Right ventricle myocardium superior (tissue), 1 donor: ENCODE measurements at regions not wholly inside any gene's neighbourhood (a gene's known extent, or its start where the extent isn't known, plus 50 kb on each side); places are given as distances from the start of the nearest gene placed in this dataset.
"Not testable (repeated sequence)": the region's sequence is repeated elsewhere in the genome, so short reads cannot be mapped to it uniquely, and the experiment has no call there.

Source experiments
- ATAC-seq: fragments of 200-7000 bp; cut with Tn5 transposase; one replicate; pipeline ENCODE4 v1.9.1; 2020; ENCODE audit warnings: mild to moderate bottlenecking; ENCODE audit not compliant: poor library complexity
- DNase-seq: peaks from one replicate; pipeline ENCODE4 v3.0.0-alpha.2; 2020
- intact Hi-C: fragments of 100-400 bp; cut with DNase I; formaldehyde crosslinking; loops from one replicate; pipeline ENCODE4 v1.11.2; 2022
- donor health status: DM: no; HTN: yes; CAD: no; lungs with severe emphysema.

- DNase-seq (no peak), ATAC-seq (no peak)
- intact Hi-C loops, result no loop called here
These were observed 237.8 kb upstream of the ARSJ start for GRCh38 chr4:114217150-114217817.

DNA sequence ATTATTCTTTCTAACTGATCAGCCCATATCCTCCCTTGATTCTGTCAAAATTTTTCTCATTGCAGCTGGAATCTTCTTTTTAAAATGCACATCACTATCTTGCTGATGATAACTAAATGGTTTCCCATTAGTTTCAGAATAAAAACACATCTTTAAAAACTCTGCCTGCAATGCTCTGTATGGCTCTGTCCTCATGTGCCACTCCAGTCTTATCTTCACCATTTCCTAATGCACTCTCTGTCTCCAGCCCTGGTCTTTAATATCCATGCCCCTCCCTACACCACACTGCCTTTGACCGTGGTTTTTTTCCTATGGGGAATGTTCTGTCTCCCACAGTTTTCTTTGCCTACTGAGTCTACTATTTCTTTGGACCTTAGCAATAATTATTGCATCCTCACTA, 244.1 kb upstream of the ARSJ start:
- no peak for ATAC-seq
- intact Hi-C loops, result no loop called here
- DNase-seq, result no peak

DNA sequence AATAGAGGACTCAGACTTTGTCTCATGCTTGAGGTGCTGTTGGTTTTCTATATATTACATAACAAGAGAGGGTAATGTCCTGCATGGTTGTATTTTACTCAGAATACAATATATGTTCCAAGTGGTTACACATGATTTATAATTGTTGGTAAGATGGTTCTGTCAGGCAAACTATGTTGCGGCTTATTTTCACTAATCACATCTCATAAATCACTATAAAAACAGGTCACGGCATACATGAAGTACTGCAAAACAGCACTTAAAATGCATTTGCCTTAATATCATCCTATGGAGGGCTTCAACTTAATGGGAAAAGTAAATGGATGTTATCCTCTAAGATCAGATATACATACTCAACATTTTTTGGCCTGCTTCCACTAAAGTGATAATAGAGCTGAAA, 246.0 kb upstream of the ARSJ start:
- intact Hi-C loops, result no loop called here
- no peak for DNase-seq
- no peak for ATAC-seq

GRCh38 chr4:114226179-114226578, 246.7 kb upstream of the ARSJ start:
- ATAC-seq (no peak), DNase-seq (no peak)
- intact Hi-C loops, result no loop called here

DNA sequence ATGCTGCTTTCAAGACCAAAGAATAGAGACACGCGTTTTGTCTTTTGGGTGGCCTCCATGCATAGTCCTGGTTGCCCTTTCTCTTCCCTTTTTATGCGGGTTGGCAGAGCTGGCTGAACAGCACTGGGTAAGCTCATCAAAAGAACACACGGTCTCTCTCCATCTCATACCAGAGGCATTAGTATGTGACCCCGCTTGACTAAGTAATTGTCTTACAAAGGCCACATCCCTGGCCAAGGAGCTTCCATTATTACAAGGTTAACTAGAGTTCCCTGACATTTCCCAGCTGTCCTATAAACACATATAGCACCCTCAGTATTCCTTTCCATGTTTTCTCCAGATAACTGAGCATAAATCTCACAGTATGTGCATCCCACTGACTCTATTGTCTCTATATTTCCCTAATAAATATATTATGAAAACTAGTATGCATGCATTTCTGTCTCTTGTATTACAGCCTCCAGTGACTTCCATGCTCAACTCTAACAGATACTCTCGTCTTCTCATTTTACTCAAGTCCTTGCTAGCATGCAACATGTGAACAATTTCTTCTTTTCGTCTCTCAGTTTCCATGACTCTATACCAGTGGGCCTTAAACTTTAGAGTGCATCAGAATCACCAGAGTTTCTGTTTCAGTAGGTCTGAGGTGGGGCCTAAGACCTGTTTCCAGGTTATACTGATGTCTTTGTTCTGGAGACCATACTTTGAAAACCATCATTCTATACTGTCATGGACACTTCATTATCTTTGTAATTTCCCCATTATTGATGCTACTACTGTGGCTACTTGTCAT, 247.7 kb upstream of the ARSJ start:
- intact Hi-C loops, result no loop called here
- DNase-seq, result no peak
- ATAC-seq, result no peak

DNA sequence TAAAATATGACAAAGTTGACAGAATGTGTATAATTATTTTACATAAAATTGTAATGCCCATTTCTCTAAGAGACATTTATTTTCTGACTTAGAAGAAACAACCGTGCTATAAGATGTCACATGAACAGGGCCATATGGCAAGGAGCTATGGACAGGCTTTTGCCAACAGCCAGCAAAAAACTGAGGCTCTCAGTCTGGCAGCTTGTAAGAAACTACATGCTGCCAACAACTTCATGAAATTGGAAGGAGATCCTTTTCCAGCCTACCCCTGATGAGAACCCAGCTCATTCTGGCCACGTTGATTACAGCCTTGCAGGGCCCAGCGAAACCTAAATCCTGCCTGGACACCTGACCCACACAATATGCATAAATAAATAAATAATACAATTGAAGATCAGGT, 250.3 kb upstream of the ARSJ start:
- intact Hi-C loops, result no loop called here
- ATAC-seq (no peak), DNase-seq (no peak)

DNA sequence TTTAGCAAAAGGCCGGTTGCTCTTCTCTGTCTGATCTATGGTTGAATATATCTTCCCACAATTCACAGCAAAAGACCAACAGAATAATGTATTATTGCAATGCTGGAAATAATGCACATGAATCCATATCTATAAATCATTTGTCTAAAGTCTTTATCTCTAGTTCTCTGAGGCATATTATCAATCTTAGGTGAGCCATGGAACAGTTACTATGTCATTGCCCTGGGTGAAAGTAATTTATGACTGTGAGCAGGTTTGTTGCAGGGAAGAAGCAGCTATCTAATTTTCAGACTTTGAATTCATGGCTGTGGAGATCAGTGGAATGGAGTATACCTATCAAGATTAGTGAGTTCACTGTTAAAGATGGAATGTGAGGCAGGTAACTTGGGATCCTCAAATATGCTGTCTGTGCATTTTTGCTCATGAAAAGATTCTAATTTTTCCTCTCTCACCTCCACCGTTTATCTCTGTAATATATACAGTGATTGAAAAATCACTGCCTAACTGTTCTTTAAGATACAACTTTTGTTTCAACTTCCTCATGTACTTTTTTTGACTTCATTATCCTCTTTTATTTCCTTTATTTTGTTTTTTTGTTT, 256.8 kb upstream of the ARSJ start:
- ATAC-seq, result no peak
- intact Hi-C loops, result no loop called here
- no peak for DNase-seq

- DNase-seq (no peak), ATAC-seq (no peak)
- intact Hi-C loops, result no loop called here
These were observed 258.6 kb upstream of the ARSJ start for GRCh38 chr4:114237997-114238396.

DNA sequence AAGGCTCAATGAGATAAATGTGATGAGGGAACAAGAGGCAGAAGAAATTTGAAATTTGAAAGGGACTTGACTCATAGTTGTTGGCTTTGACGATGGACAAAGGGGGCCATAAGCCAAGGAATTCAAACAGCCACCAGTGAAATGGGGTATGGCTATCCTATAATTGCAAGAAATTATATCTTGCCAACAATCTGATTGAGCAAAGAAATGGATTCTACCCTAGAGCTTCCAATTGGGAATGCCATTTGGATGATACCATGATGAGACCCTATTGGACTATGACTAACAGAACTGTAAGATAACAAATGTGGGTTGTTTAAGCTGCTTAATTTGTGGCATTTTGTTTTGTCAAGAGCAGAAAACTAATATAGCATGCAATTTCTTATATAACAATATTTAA, 270.1 kb upstream of the ARSJ start:
- intact Hi-C loops, result no loop called here
- DNase-seq (no peak), ATAC-seq (no peak)

DNA sequence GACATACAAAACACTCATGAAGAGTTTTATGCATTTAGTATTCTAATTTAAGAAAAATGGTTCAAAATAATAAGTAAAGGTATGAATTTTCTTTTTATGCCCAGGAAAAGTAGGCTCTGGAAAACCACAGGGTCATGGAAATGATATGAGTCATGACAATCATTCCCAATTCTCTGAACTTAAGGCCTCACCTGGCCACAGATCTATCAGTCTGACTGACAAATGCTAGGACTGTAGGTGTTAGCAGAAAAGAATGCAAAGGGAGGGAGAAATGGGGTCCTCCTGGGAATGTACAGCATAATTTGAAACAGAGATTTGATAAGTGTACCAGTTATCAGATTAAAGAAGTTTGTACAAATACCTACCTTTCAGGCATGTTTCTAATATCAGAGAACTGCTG, 270.5 kb upstream of the ARSJ start:
- intact Hi-C loops, result no loop called here
- ATAC-seq (no peak), DNase-seq (no peak)

GRCh38 chr4:114250439-114250891, 271.0 kb upstream of the ARSJ start:
- intact Hi-C loops, result no loop called here
- ATAC-seq, result no peak
- DNase-seq, result no peak

DNA sequence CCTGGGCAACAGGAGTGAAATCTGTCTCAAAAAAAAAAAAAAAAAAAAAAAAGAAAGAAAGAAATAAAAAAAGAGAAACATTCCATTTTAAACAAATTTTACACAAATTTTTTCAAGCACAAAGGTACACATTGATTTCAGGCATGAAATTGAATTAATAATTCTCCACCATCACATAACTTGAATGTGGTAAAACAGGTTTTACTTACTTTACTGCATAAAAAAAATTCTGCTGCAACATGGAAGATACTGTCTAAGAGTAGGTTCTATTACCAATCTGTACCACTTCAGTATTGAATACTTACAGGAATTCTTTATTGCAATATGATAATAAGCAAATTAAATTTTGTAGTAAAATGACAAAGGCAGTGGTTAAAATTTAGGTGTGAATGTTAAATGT, 271.6 kb upstream of the ARSJ start:
- DNase-seq (no peak), ATAC-seq (no peak)
- intact Hi-C loops, result no loop called here

DNA sequence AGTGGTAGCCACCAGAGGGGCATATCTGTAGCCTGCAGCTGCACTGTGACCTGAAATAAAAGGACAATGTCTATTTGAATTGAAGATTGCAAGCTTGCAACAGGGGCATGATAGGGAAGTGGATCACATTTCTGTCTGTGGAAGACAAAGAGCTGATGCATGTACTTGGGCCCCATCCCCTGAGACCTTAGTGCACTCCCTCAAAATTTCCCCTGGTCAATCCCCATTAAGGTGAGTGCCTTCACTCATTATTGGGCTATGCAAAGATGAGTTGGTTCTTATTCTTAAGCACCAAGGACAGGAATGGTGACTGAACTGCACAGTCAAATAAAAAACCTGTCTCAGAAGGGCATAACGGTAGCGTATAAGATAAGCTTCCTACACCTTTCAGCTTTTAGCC, 273.1 kb upstream of the ARSJ start:
- intact Hi-C loops, result no loop called here
- ATAC-seq, result no peak
- DNase-seq, result no peak

GRCh38 chr4:114257501-114257900, 278.1 kb upstream of the ARSJ start:
- ATAC-seq (no peak), DNase-seq (no peak)
- intact Hi-C loops, result no loop called here

GRCh38 chr4:114262421-114262820, 283.0 kb upstream of the ARSJ start:
- DNase-seq, ATAC-seq, intact Hi-C loops: not testable (repeated sequence)

DNA sequence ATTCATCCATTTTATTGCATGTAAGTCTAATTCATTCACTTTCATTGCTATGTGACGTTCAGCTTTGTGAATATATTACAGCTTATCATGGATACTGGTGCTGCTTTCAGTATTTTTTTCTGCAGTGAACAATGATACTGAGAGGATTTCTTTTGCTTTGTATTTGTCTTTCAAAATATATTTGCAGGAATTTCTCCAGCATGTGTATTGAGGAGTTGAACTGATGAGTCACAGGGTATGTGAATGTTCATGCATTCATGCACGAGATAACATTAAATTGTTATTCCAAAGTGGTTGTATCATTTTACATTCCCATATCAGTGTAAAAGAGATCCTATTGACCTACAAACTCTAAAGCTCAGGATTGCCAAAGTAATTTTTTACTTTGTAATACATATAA, 283.8 kb upstream of the ARSJ start:
- ATAC-seq, result no peak
- intact Hi-C loops, result no loop called here
- DNase-seq, result no peak

GRCh38 chr4:114264452-114264851, 285.0 kb upstream of the ARSJ start:
- no peak for DNase-seq
- ATAC-seq, result no peak
- intact Hi-C loops, result no loop called here

DNA sequence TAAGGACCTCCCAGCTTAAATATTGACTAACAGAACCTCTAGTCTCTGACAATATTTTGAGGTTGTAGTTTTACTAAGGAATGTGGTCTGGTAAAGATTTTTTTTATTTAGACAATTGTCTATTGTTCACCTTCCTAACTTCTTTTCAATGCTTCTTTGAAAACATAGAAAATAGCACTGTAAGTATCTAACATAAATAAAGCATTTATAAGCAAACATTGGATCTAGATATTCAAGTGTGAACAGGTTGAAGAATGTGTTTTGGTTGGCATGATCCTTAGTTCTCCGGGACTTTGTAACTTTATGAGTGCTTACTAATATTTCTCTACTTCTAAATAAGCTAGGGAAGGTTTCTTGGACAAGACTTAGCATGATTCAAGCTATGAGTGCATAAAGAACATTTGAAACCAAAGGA, 285.4 kb upstream of the ARSJ start:
- intact Hi-C loops, result no loop called here
- ATAC-seq (no peak), DNase-seq (no peak)

DNA sequence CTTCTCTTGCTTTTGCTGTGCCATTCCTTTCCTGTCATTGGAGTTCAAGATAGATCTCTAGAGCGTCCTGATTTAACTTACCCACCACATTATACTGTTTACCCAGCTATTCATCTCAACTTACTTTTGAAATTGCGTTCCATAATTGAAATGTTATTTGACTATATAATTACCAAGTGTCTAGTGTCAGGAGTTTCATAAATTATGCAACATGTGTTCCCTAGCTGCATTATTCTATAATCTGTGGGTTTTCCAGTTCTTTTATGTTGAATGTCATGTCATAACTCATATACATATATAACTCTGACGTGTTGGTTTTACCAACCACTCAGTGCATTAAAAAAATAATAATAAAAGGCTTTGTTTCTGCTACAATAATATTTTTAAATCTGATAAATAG, 285.9 kb upstream of the ARSJ start:
- ATAC-seq, result no peak
- intact Hi-C loops, result no loop called here

DNA sequence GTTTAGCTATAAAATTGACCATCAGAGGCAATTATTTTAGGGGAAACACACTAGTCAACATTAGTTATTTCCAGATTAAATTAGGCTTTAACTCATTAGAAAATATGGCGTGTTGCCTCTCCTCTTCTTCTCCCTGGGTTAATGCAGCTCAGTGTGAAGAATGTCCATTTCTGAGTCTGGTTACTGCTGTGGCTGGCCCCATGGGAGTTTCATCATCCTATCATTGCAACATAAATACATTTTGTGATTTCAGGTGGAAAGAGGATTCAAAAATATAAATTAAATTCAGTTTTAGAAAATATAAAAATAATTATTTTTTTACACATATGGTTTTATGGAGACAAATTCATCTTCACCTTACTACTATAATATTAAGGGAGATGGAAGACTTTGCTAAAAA, 288.5 kb upstream of the ARSJ start:
- DNase-seq (no peak), ATAC-seq (no peak)
- intact Hi-C loops, result no loop called here

More for the DNA sequence above, 285.9 kb upstream of the ARSJ start:
- DNase-seq, result no peak
